ENCODE measurements at regions not wholly inside any gene's neighbourhood (a gene's known extent, or its start where the extent isn't known, plus 50 kb on each side); places are given as distances from the start of the nearest gene placed in this dataset.
A peak's percentile ranks its signal among the peaks of the same experiment; 100 is the strongest.

DNA sequence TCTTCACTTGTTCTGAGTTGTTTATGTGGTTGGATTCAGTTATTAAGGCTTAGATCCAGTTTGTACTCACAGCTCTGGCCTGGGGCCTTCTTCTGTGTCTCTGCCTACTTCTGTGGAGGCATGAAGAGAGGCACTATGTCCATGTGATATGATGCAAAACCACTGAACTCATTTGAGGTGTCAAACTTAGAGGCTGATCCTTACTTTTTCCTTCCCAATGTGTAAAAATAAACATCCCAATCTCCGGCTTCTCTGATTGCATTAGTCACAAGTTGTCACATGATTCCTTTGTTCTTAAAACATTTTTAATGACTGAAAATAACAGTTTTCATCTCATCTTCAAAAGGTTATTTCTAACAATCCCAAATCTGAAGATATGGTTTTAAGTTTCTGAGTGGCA, 276.0 kb upstream of the RGMB start:
- H3K36me3 ChIP-seq (replicated peaks; ENCODE audit: control insufficient read depth, insufficient read depth, low read length), result no peaks in the 10 kb centered on the region
- no peak overlapping the region for H3K4me3 ChIP-seq (ENCODE audit: insufficient read depth, low read depth, low read length)
- no peak for DNase-seq
- H3K27me3 ChIP-seq (ENCODE audit: control insufficient read depth, insufficient read depth, low read length), result no peaks in the 10 kb centered on the region

DNA sequence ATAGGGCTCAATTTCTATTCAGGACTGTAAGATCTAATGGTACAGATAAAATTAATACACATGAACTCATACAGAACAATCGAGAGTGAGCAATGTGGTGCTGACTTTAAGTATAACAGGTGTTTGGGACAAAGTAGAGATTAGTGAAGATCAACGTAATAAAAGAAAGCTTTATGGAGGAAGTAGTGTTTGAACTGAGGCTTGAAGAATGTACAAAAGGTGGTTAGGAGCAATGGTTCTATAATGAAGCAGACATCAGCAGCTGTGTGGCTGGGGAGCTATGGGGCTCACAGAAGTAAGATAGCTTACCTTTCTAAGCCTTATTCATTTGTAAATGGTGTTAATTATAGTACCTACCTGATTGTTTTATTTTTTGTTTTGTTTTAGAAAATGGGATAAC, 275.4 kb upstream of the RGMB start:
- H3K36me3 ChIP-seq (replicated peaks; ENCODE audit: control insufficient read depth, insufficient read depth, low read length), result no peaks in the 10 kb centered on the region
- no peak for DNase-seq
- H3K4me3 ChIP-seq (ENCODE audit: insufficient read depth, low read depth, low read length), result no peak overlapping the region
- H3K27me3 ChIP-seq (ENCODE audit: control insufficient read depth, insufficient read depth, low read length), result no peaks in the 10 kb centered on the region

DNA sequence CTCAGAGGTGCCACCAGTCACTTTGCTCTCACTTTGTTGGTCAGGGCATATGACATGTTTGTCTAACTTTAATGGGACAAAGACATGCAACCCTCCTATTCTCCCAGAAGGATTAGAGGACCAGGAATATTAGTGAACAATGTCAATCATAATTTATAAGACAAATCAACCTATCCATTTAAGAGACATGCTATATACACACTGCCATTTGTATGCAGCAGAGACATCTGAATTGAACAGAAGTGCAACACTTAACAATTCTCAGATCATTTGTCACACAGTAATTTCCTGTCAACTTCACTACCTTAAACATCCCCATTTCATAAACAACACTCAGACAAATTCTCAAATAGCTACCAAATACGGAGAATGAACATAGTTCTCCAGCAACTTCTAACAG, 273.6 kb upstream of the RGMB start:
- H3K4me3 ChIP-seq (ENCODE audit: insufficient read depth, low read depth, low read length), result no peak overlapping the region
- H3K27me3 ChIP-seq (ENCODE audit: control insufficient read depth, insufficient read depth, low read length), result no peaks in the 10 kb centered on the region
- no peak for DNase-seq
- H3K36me3 ChIP-seq (replicated peaks; ENCODE audit: control insufficient read depth, insufficient read depth, low read length), result no peaks in the 10 kb centered on the region

DNA sequence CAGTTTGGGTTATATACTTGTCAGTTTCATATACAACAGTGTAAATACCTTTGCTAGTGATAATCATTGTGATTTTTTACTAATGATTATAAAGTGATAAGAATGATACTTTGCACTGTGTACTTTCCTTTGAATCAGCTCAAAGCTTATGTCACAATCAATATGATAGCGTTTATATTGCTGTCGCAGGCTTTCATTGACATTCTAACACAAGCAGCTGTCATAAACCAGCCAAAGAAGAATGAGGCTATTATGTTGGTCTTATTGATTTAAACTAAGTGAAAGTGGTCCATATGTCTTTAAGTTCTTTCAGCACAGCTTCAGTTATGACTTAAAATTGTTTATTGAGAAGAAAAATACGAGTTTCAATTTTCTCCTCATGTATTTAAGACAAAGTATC, 272.7 kb upstream of the RGMB start:
- no peak for DNase-seq
- Histone ChIP-seq H3K27me3 (ENCODE audit: control insufficient read depth, insufficient read depth, low read length) (no peaks in the 10 kb centered on the region), H3K4me3 (ENCODE audit: insufficient read depth, low read depth, low read length) (no peak overlapping the region), H3K36me3 (replicated peaks; ENCODE audit: control insufficient read depth, insufficient read depth, low read length) (no peaks in the 10 kb centered on the region)

DNA sequence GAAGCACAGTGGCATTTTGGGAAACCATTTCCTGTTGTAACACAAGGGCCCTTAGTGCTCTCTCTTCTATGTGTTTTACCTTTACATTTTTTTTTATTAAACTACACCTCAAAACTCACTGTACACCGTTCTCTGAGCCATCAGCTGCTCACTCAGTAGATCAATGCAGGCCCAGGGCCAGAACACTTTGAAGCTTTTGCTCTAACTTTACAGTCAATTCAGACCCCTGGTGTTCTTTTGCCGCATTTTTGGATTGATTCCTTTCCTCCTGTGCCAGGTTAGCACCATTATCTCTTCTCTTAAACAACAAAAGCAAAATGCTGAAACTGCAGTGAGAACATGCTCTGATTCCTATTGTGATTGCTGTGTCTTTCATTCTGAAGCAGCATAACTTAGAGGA, 269.8 kb upstream of the RGMB start:
- no peaks in the 10 kb centered on the region for H3K27me3 ChIP-seq (ENCODE audit: control insufficient read depth, insufficient read depth, low read length)
- no peak overlapping the region for H3K4me3 ChIP-seq (ENCODE audit: insufficient read depth, low read depth, low read length)
- no peak for DNase-seq
- H3K36me3 ChIP-seq (replicated peaks; ENCODE audit: control insufficient read depth, insufficient read depth, low read length), result no peaks in the 10 kb centered on the region

DNA sequence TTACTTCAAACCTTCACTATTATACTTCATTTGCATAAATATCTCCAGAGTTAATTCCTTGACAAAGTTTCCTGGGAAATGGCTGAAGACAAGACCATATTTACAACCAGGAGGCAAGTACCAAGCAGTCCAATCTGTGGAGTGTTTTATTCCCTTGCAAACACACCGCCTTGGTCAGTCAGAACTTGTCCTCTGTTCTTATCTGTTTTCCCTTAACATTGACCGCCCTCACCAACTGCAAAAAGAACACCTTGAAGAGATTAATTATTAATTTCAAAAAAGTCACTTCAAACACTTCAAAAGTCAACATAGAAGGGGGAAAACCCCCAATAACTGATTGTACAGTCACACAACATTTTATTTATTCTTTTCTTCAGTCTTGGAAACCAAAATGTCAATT, 269.0 kb upstream of the RGMB start:
- Histone ChIP-seq H3K36me3 (replicated peaks; ENCODE audit: control insufficient read depth, insufficient read depth, low read length) (no peaks in the 10 kb centered on the region), H3K27me3 (ENCODE audit: control insufficient read depth, insufficient read depth, low read length) (no peaks in the 10 kb centered on the region), H3K4me3 (ENCODE audit: insufficient read depth, low read depth, low read length) (no peak overlapping the region)
- no peak for DNase-seq

DNA sequence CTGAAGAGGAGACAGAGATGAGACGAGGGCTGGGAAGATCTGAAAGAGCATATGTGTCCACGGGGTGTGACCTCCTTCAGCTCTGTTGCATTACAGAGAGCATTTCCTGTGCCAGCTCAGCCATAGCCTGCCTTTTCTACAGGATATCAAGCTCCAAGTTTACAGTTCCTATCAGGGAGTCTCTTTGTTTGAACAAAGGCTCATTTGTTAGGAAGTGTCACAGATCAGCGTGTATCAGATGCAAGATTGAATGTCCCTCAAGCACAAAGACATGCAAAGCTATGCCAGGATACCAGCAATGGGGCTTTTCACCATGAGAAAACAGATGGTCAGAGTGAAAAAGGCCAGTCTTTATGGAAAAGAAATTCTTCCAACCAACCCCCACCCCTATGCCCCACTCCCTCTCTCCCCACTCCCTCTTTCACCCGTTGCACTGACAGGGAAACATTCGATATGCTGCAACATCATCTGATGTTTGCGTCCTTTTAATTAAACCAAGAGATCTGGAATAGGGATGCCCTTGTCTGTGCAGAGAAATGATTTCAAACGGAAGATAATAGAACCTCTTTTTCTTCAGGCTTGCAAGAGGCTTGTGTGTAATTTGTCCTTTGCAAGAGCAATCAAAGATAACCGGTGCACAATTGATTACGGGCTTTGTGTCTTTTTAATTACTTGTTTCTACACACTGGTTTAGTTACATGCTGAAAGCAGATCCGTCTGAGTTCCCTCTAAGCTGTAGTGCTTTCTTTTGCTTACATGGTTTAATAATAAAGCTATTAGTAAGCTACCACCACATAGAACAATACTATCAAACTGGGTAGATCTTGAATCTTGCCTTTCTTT, 263.1 kb upstream of the RGMB start:
- no peak for DNase-seq

DNA sequence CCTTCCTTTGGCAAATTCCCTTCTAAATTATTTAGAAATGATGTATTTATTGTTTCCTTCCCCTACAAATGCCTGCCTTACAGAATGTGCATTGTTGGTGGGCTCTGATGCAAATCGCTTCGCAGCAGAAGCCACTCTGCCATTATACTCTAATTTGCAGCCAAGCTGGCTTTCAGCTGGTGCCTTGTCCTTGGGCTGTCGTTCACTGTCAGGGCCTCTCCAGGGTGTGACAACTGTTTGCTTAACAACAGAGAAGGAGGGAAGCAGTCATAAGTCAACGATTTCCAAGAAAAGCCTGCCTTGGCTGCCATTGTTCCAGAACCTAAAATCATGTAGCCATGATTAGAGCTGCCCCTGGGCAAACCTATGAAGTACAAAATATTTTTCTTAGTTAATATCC, 260.1 kb upstream of the RGMB start:
- Histone ChIP-seq H3K36me3 (replicated peaks; ENCODE audit: control insufficient read depth, insufficient read depth, low read length) (no peaks in the 10 kb centered on the region), H3K27me3 (ENCODE audit: control insufficient read depth, insufficient read depth, low read length) (no peaks in the 10 kb centered on the region), H3K4me3 (ENCODE audit: insufficient read depth, low read depth, low read length) (no peak overlapping the region)
- DNase-seq, result peak; percentile 15

More for the DNA sequence above, 263.1 kb upstream of the RGMB start:
- H3K36me3 ChIP-seq (replicated peaks; ENCODE audit: control insufficient read depth, insufficient read depth, low read length), result no peaks in the 10 kb centered on the region
- no peaks in the 10 kb centered on the region for H3K27me3 ChIP-seq (ENCODE audit: control insufficient read depth, insufficient read depth, low read length)
- no peak overlapping the region for H3K4me3 ChIP-seq (ENCODE audit: insufficient read depth, low read depth, low read length)

DNA sequence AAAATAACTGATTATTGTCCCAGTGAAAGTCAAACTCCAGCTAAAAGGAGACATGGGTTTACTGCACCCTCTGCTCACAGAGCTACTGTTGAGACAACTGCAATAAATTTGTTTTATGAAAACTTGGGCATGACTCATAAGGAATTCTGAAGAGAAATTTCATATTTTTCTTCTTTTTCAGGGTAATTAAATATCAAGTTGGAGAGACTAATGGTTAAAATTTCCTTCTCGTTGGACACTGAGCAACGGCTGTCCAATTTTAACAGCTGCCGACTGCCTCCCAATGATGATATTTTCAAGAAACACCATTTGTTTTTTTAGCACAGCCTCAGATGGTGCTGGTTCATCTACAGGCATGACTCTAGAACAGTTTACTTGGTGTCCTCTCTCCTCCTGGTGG, 259.2 kb upstream of the RGMB start:
- H3K4me3 ChIP-seq (ENCODE audit: insufficient read depth, low read depth, low read length), result no peak overlapping the region
- H3K36me3 ChIP-seq (replicated peaks; ENCODE audit: control insufficient read depth, insufficient read depth, low read length), result no peaks in the 10 kb centered on the region
- DNase-seq, result no peak
- no peaks in the 10 kb centered on the region for H3K27me3 ChIP-seq (ENCODE audit: control insufficient read depth, insufficient read depth, low read length)

DNA sequence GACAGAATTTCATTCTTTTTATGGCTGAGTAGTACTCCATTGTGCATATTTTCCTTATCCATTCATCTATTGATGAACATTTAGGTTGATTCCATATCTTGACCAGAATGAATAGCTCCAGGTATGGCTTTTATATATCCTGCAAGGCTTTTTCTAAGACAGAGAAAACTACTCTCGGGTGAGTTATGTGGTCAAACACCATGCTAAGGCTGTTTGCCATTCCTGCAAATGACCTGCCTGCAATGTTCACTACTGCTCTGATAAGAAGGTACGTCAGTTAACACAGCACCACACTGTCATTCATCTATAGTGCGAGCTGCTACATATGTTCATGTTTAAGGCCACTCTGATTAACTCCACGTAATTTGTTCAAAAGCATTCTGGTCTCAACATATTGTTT, 256.8 kb upstream of the RGMB start:
- H3K4me3 ChIP-seq (ENCODE audit: insufficient read depth, low read depth, low read length), result no peak overlapping the region
- H3K36me3 ChIP-seq (replicated peaks; ENCODE audit: control insufficient read depth, insufficient read depth, low read length), result no peaks in the 10 kb centered on the region
- no peaks in the 10 kb centered on the region for H3K27me3 ChIP-seq (ENCODE audit: control insufficient read depth, insufficient read depth, low read length)
- no peak for DNase-seq

DNA sequence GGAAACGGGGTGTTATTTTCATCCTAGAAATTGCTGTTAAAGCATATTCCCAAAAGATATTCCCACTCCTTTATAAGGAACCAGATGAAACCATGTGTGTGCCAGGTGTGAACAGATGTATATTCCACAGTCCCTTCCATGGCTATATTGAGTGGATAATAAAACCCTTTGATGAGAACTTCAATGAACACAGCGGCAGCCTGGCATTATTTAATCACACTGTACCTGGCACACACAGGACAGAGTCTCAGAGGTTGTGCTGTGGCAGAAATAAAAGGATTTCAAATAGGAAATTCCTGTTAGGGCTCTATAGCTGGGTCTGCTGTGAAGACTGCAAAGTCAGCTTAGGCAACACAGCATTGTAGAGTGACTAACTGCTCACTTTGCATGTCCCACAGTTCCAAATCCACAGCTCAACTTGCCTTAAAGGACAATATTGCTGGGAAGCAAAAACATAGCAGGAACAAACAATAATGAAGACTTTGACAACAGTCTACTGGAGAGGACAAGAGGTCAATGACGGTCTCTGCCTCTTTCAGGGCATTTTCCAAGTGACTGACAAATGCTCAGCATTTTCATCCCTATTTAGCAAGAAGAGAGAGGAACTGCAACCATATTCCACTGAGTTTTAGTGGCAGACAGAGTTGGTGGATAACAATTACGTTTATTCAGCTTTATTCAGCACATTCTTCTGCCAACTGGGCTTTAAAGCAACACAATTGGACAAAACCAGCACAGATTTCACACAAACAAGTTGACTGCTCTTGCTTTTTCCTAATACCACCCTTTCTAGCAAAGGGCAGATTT, 255.7 kb upstream of the RGMB start:
- H3K4me3 ChIP-seq (ENCODE audit: insufficient read depth, low read depth, low read length), result no peak overlapping the region
- no peaks in the 10 kb centered on the region for H3K36me3 ChIP-seq (replicated peaks; ENCODE audit: control insufficient read depth, insufficient read depth, low read length)
- H3K27me3 ChIP-seq (ENCODE audit: control insufficient read depth, insufficient read depth, low read length), result no peaks in the 10 kb centered on the region
- no peak for DNase-seq

DNA sequence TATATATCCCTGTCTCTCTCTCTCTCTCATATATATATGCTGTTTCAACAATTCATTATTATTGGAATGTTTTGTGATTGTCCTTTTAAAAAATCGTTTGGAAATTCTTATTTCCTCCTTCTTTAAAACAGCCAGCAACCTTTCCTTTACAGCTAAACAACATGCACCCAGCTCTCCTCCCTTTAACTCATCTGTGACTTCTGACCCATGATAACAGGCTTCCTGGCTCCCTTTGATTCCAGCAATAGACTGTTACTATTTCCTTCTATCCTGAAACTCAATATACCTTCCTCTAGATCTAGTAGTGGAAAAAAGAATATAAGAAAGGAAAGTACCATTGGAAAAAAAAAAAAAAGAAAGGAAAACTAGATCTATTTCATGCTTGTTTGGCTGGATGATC, 254.7 kb upstream of the RGMB start:
- DNase-seq, result no peak
- Histone ChIP-seq H3K36me3 (replicated peaks; ENCODE audit: control insufficient read depth, insufficient read depth, low read length) (no peaks in the 10 kb centered on the region), H3K27me3 (ENCODE audit: control insufficient read depth, insufficient read depth, low read length) (no peaks in the 10 kb centered on the region), H3K4me3 (ENCODE audit: insufficient read depth, low read depth, low read length) (no peak overlapping the region)

DNA sequence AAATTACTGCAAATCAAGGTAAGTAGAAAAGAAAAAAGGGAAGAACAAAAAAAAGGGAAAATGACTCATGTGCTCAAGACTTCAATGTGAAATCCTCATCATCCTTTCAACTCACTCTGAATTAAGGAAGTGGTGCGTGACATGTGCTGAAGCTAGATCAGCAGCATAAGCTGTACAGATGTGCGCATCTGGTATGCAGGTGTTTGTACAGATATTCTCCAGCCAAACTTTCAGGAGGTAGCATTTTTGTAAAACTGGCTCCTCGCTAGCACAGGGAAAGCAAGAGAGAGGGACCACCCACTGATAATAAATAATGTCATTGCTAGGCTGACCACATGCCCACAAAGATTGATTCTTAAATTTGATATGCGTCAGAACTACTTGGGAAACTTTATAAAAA, 253.9 kb upstream of the RGMB start:
- H3K4me3 ChIP-seq (ENCODE audit: insufficient read depth, low read depth, low read length), result no peak overlapping the region
- H3K36me3 ChIP-seq (replicated peaks; ENCODE audit: control insufficient read depth, insufficient read depth, low read length), result no peaks in the 10 kb centered on the region
- no peak for DNase-seq
- no peaks in the 10 kb centered on the region for H3K27me3 ChIP-seq (ENCODE audit: control insufficient read depth, insufficient read depth, low read length)

DNA sequence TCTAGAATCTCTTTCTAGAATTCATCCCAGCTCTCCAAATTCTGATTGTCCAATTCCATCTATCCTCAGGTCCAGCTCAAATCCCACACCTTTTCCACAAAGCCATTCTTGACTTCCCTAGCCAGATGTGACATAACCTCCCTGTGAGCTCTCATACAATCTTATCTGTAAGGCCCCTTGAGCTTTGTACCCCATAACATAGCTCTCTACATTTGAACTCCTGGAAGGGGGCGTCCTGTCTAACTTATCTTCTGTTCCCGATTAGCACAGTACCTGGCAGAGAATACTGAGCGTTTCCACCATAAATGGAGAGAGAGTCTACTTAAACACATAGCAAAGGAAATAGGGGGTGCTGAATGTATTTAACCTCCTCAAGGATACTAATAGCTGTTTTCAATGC, 251.6 kb upstream of the RGMB start:
- Histone ChIP-seq H3K27me3 (ENCODE audit: control insufficient read depth, insufficient read depth, low read length) (no peaks in the 10 kb centered on the region), H3K4me3 (ENCODE audit: insufficient read depth, low read depth, low read length) (no peak overlapping the region), H3K36me3 (replicated peaks; ENCODE audit: control insufficient read depth, insufficient read depth, low read length) (no peaks in the 10 kb centered on the region)
- no peak for DNase-seq

DNA sequence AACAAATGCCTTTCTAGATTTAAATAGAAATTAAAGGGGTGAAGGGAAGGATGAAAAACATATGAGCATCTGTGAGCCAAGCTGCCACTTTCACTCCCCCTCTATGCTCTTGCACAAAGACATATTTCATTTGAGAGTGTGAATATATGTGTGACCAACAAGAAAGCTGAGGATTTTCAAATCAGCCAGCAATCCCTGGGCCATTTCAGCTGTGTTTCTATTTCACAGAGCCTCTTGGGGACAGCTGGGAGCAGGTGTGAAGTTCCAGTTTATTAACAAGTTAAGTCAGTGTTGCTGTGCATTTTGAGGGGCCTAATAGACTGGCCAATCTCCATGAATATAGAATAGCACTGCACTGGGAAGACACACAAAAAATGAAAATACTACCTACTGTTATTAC, 248.7 kb upstream of the RGMB start:
- Histone ChIP-seq H3K27me3 (ENCODE audit: control insufficient read depth, insufficient read depth, low read length) (no peaks in the 10 kb centered on the region), H3K4me3 (ENCODE audit: insufficient read depth, low read depth, low read length) (no peak overlapping the region), H3K36me3 (replicated peaks; ENCODE audit: control insufficient read depth, insufficient read depth, low read length) (no peaks in the 10 kb centered on the region)
- DNase-seq, result no peak

Measured in H7 (cell line).